Activated naive CD4-positive, alpha-beta T cell treated with anti-CD3 and anti-CD28 coated beads, Interleukin-2, amount 50 U/mL, for 72 hours (primary cell): ENCODE measurements at regions not wholly inside any gene's neighbourhood (a gene's known extent, or its start where the extent isn't known, plus 50 kb on each side); places are given as distances from the start of the nearest gene placed in this dataset.
"Not testable (repeated sequence)": the region's sequence is repeated elsewhere in the genome, so short reads cannot be mapped to it uniquely, and the experiment has no call there.

Source experiments
- ATAC-seq, 2 donors: fragments of 150-1000 bp; cut with Tn5 transposase; 2 replicates each; pipeline ENCODE4 v1.10.0; 2021; ENCODE audit warnings: mild to moderate bottlenecking in 2 of 2, moderate library complexity in 2 of 2
- DNase-seq, 2 donors: peaks; one replicate each; pipeline ENCODE4 v3.0.0; 2021 to 2022; ENCODE audit warnings: low spot score in 2 of 2
- H3K27ac Mint-ChIP-seq, 2 donors: one replicate each; pipeline ENCODE4 v1.8.0; 2022; ENCODE audit warnings: mild to moderate bottlenecking in 2 of 2, mixed read lengths in 2 of 2
- H3K36me3 Mint-ChIP-seq, 2 donors: one replicate each; pipeline ENCODE4 v1.8.0; 2022; ENCODE audit warnings: mixed read lengths in 2 of 2
- H3K9me3 Mint-ChIP-seq, 2 donors: one replicate each; pipeline ENCODE4 v1.8.0; 2022; ENCODE audit warnings: mixed read lengths in 2 of 2

DNA sequence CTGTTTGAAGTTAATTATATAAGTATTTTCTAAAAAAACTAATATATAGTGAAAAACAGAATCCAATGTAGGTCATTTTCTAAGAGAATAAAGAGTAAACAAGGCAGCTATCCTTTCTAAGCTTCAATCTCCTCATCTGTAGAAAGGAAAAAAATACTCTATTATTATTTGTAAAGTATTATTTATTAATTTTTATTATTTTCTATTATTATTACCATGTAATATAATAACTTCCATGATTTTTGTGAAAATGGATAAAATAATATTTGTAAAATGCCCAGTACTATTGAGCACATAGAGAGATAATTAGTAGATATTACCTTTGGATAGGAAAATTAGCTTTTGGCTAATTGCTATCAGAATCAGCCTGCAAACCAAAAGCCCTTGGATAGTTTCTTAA lies 684.4 kb downstream of the MTRR start:
- H3K27ac Mint-ChIP-seq = no peak overlapping the region
- ATAC-seq = no peak
- H3K9me3 Mint-ChIP-seq = peaks cover 3 to 20% of the 10 kb centered on the region in 2 donors
- peaks cover 0 to 11% of the 10 kb centered on the region in 2 donors for H3K36me3 Mint-ChIP-seq
- DNase-seq = no peak

DNA sequence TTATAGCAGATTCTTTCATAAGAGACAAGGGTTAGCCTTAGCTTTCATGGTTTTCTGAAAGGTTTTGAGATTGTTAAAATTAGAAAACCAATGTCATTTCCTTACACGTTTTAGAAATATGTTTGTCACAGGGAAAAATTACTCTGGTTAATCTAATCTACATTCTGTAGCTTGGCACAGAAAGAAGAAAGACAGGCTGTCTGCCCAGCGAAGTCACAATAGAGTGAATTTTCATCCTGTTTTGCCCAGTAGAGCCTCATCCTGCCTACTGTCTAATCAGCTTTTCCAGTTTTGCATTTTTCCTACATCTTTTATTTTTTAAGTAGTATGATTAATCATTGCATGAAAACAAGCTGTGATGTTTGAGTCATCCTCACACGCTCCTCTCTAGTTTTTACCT lies 688.8 kb downstream of the MTRR start:
- no peak for DNase-seq
- H3K9me3 Mint-ChIP-seq = peaks cover 11 to 23% of the 10 kb centered on the region in 2 donors
- peaks cover 0 to 6% of the 10 kb centered on the region in 2 donors for H3K36me3 Mint-ChIP-seq
- ATAC-seq = no peak
- no peak overlapping the region for H3K27ac Mint-ChIP-seq

DNA sequence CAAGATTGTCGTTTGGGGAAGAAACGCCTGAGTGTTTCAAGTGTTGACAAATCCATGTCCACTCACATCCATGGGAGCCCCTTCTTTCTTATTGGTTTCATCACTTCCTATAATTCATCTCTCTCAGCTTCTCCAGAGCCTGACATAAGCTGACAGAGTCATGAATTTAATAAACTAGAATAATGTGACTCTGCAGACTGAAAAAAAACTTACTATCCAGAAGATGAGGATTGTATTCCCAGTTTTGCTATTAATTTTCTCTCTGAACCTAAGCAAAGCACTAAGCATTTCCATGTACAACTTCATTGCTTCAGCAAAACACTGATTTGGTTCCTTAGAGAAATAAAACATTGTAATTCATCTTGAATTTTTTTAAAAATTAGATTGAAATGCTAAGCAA lies 691.8 kb downstream of the MTRR start:
- Mint-ChIP-seq H3K9me3 (peaks cover 8 to 9% of the 10 kb centered on the region in 2 donors), H3K36me3 (no peaks in the 10 kb centered on the region), H3K27ac (no peak overlapping the region)
- no peak for DNase-seq
- ATAC-seq = no peak

DNA sequence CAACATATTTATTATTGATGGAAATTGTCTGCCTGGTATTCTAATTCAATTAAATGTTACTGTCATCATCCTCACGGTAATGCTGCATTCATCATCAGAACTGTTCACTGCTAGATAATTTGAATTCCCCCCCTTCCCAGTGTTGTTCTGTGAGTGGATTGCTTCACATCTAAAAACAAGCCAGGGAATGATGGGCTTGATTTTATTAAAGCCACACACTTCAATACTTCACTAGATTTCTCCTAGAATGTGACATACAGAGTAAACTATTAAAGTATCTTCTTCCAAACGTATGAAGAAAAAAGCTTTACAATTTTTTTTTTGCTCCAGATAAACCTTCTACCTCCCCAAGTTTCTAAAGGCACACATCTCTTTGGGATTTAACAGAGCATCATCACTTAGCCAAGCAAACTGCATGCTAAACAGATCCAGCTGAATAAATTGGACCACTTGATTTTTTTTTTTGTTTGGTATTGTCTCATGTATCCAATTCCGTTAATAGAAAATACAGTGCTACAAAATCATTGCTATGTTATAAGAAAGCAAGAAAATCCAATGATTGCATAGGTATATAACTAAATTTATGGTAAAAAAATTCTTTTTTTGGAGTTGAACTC lies 692.4 kb downstream of the MTRR start:
- ATAC-seq (no peak), DNase-seq (no peak)
- peaks cover 8% of the 10 kb centered on the region in 2 donors for H3K9me3 Mint-ChIP-seq
- no peak overlapping the region for H3K27ac Mint-ChIP-seq
- no peaks in the 10 kb centered on the region for H3K36me3 Mint-ChIP-seq

DNA sequence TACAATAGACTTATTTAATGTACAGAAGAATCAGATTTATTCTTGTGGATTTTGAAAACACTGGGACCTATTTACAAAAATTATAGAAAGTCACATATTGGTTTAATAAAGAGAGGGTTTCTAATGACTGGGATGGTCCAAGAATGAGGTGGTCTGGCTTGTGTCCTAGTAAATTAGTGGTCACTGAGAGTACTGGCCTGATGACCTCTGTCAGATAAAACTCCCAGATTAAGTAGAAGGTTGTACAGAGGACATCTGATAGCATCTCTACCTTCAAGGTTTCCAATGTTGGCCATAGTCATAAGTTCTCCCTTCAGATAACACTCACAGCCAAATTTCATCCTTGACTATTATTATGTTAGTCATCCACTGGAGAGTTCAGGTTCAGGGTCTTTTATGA lies 692.9 kb downstream of the MTRR start:
- no peak overlapping the region for H3K27ac Mint-ChIP-seq
- no peak for ATAC-seq

DNA sequence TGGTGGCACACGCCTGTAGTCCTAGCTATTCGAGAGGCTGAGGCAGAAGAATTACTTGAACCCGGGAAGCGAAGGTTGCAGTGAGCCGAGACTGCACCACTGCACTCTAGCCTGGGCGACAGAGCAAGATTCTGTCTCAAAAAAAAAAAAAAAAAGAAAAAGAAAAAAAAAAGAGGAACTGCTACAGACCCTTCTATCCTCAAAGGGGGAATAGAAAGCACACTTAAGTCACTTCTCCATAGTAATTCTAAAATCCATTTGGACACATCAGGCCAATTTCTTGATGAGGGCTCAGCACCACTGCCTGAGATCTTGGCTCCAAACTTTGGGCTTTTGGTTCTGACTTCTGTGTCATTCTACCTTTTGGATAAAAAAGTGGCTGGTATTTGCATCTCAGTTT lies 694.6 kb downstream of the MTRR start:
- not testable (repeated sequence) for H3K27ac Mint-ChIP-seq, H3K36me3 Mint-ChIP-seq, H3K9me3 Mint-ChIP-seq, DNase-seq, ATAC-seq

More for the DNA sequence above, 692.9 kb downstream of the MTRR start:
- no peak for DNase-seq
- Mint-ChIP-seq H3K9me3 (peaks cover 8% of the 10 kb centered on the region in 2 donors), H3K36me3 (no peaks in the 10 kb centered on the region)

DNA sequence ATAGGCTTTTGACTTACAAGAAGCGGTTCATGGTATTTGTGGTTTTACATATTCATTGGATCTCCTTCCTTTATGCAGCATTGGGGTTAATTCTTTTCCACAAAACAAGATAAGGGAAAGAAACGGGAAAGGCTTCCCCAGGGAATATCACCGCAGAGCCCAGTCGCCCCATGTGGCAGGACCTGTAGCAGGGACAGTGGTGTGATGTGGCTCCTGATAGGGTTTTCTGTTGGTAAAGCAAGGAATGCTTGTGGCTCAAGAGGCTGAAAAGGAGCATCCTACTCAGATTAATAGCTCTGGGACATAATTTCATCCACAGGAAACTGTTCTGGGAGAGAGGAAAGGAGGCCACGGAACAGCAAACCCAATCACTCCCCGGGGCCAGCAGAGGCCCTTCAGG lies 699.9 kb downstream of the MTRR start:
- ATAC-seq (no peak), DNase-seq (no peak)
- no peaks in the 10 kb centered on the region for H3K36me3 Mint-ChIP-seq
- H3K9me3 Mint-ChIP-seq = no peaks in the 10 kb centered on the region
- no peak overlapping the region for H3K27ac Mint-ChIP-seq

DNA sequence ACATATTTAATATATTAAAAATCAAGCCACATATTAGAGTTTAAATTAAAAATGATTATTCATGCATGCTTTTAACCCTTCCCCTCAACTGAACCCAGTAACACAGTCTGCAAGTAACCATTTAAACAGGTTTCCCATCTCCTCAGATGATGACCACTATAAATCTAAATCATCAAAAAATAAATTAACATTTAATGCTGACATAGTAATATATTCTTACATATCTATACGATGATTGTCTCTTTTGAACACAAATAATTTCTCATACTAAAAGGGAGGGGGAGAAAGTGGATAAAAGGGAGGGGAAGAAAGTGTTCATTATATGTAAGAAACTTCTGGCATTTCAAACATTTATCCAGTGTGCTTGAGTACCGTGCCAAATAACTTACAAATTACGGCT lies 701.6 kb downstream of the MTRR start:
- DNase-seq = no peak
- ATAC-seq = no peak
- Mint-ChIP-seq H3K36me3 (no peaks in the 10 kb centered on the region), H3K9me3 (peaks cover under 1 to 4% of the 10 kb centered on the region in 2 donors), H3K27ac (no peak overlapping the region)

DNA sequence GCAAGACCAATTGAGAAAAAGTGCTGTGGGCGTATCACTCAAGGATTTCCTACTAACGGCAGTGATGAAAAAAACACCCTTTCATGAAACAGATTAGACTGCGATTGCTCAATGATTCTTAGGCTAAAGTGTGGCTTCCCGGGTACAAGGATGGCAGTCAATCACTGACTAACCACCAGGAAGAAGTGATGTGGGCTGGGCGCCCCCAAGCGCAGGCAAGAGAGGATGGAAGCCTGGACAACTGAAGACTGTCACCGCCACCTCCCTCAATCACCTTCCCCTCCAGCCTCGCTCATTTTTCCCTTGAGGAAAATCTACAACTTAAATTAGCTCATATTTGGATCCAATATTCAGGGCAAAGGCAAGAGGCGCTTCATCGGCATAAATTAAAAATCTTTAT lies 707.2 kb downstream of the MTRR start:
- no peak for ATAC-seq
- Mint-ChIP-seq H3K27ac (no peak overlapping the region), H3K9me3 (peaks cover 13 to 23% of the 10 kb centered on the region in 2 donors), H3K36me3 (no peaks in the 10 kb centered on the region)
- DNase-seq = no peak

DNA sequence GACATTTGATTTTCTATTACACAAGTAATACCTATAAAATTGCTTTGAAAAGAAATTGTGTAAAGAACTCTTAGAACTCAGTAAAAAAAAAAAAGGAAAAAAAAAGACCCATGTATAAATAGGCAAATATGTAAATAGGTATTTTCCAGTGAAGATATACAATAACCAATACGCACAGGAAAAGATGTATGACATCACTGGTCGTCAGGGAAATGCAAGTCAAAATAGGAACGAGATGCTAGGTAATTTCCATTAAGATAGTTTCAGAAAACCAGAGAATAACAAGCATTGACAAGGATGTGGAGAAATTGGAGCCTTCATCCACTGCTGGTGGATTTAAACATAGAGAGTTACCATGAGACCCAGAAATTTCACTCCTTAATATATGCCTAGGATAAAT lies 708.8 kb downstream of the MTRR start:
- H3K36me3 Mint-ChIP-seq = no peaks in the 10 kb centered on the region
- DNase-seq = no peak
- no peak overlapping the region for H3K27ac Mint-ChIP-seq
- no peak for ATAC-seq
- H3K9me3 Mint-ChIP-seq = peaks cover 19 to 34% of the 10 kb centered on the region in 2 donors

DNA sequence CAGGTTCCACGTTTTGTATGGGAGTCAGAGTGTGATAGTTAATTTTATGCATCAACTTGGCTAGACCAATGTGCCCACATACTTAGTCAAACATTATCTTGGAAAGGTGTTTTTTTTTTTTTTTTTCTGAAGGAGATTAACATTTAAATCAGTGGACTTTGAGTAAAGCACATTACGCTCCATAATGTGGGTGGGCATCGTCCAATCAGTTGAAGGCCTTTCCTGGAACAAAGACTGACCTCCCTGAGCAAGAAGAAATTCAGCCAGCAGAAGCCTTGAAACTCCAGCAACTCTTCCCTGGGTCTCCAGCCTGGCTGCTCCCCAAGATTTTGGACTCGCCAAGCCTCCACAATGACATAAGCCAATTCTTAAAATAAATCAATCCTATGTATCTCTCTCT lies 711.4 kb downstream of the MTRR start:
- DNase-seq (no peak), ATAC-seq (no peak)
- Mint-ChIP-seq H3K36me3 (no peaks in the 10 kb centered on the region), H3K27ac (no peak overlapping the region), H3K9me3 (peaks cover 19 to 30% of the 10 kb centered on the region in 2 donors)

DNA sequence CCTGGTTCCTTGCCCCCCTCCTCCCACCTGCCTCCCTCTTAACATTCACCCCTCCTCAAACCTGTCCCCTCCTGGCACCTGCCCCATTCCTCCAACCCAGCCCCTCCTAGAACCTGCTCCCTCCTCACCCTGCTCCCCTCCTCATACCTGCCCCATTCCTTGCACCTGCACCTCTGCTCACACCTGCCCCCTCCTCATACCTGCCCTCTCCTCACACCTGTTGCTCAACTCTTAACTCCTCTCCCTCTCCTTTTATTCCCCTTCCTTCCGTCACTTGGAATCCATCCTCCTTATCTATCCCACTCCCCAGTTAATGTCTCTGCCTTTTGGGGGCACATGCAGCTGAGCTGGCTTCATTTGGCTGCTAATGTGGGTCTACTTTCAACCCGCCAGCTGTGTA lies 712.1 kb downstream of the MTRR start:
- DNase-seq (no peak), ATAC-seq (no peak)
- peaks cover 14 to 24% of the 10 kb centered on the region in 2 donors for H3K9me3 Mint-ChIP-seq
- no peaks in the 10 kb centered on the region for H3K36me3 Mint-ChIP-seq
- H3K27ac Mint-ChIP-seq = no peak overlapping the region

DNA sequence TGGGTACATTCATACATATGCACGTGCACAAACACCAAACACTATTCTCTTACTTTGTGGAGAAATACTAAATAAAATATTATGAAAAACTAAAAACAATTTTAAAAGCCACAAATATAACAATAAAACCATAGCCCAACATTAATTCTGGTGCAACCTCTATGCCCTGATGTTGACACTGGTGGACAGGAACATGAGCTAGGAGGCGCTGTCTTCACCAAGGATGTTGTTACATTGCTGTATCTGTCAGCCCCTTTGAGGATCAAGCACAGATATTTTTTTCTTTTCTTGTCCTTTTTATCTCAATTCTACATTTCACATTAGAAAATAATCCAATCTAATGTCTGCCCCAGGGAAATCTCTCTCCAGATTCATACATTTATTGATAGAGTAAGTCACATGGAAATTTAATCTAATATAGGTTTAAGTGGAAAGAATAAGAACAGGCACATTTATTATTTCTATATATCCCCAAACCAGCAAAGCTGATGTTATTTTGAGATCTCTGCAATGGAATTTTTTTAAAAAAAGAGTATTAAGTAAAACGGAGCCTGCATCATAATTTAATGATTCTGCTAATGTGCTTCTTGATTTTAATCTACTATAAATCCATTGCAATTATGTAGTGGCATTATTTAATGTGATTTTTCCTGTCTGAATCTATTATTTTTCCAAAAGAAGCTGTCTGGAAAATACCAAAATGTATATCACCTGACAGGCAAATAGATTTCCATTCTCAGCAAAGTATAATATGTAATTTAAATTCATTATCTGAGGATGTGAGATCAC lies 716.5 kb downstream of the MTRR start:
- DNase-seq = no peak
- Mint-ChIP-seq H3K27ac (no peak overlapping the region), H3K9me3 (peaks cover 19% of the 10 kb centered on the region in 2 donors), H3K36me3 (no peaks in the 10 kb centered on the region)
- no peak for ATAC-seq

DNA sequence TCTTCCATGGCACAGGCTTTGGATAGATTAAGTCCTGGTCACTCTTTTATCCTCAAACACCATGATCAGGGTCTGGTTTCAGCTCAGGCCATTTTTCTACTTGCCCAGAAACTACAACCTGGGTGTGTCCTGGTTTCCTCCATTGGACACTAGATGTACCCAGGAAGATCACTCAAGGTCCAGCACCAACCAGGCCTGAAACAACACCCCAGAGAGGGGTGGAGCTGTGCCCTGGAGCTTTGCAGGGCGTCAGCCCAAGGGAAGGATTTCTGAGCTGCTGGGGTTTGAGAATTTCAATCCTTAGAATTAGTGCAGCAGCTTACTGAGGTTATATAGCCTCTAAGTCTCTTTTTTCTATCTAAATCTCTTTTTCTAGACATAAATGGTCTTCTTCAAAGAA lies 722.0 kb downstream of the MTRR start:
- Mint-ChIP-seq H3K27ac (no peak overlapping the region), H3K36me3 (no peaks in the 10 kb centered on the region), H3K9me3 (peaks cover 4 to 10% of the 10 kb centered on the region in 2 donors)
- DNase-seq (no peak), ATAC-seq (no peak)

DNA sequence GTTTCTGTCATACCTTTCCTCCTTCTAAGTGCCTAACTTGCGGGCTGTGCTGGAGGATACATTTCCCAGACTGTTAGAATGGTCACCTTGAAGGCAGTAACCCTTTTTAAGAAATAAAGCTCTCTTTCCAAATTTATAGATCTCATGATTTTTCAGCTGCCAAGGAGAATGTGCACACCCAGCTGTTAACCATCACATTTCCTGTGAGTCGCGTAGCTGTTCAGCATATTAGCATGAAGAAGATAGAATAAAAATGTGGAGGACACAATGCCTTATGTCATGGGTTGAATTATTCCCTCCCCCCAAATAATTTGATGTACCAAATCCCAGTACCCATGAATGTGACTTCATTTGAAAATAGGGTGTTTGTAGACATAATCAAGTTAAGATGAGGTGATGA lies 729.4 kb downstream of the MTRR start:
- H3K27ac Mint-ChIP-seq = no peak overlapping the region
- ATAC-seq (no peak), DNase-seq (no peak)
- H3K9me3 Mint-ChIP-seq = no peaks in the 10 kb centered on the region
- no peaks in the 10 kb centered on the region for H3K36me3 Mint-ChIP-seq

DNA sequence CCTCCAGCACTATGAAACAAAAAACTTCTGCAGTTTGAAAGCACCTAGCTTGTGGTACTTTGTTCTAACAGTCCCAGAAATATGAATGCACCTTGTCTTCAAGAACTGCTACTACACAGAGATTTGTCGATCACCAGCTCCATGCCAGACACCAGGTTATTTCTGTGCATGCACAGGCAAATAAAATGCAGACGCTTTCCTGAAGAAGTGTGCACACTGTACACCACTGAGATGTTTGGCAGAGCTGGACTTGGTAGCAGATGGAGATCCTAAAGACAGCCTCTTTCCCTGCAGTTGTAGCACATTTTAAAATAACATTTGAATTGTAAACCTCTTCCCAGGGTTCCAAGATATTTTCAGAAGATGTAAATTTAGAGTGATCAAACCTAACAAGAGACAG lies 730.0 kb downstream of the MTRR start:
- no peaks in the 10 kb centered on the region for H3K36me3 Mint-ChIP-seq
- DNase-seq (no peak), ATAC-seq (no peak)
- no peak overlapping the region for H3K27ac Mint-ChIP-seq
- no peaks in the 10 kb centered on the region for H3K9me3 Mint-ChIP-seq

DNA sequence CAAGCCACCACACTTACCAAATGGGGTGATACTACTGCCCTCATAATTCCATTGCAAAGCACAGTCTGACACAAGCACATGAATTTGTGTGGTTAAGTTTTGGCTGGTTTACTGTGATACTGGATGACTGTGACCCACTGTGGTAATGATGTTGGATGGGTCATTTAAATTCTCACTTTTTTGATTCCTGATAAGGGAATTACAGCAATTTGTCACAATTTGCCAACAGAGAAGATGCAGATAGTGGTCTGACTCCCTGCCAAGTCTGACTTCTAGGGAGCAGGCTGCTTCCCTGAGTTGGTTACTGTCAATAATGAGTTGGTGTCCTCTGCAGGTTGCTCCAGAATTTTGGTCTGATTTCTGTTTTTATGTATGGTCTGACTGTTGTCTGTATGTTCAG lies 731.9 kb downstream of the MTRR start:
- H3K9me3 Mint-ChIP-seq = peaks cover 0 to 3% of the 10 kb centered on the region in 2 donors

DNA sequence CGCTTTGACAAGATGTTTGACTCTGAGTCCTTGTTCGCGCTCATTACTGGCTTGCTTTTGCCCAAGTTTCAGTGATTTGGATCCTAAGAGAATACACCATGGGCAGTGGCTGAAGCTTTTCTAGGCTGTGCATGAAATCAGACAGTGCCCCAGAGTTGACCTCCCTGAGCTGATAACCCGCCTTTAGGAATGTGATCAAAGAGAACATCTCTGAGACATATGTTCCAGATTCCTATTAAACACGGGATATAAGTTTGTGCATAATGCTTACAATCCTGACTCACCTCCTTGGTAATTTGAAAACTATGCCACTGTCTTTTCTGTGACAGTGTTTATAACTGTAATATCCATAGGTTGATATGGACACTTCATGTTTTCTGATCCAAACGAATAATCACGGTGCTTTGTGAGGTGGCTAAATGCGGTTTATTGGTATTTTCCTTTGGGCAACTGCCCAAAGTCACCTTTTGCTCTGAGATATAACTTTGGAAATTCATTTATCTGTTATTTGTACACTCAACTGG lies 732.9 kb downstream of the MTRR start:
- Mint-ChIP-seq H3K9me3 (peaks cover 0 to 3% of the 10 kb centered on the region in 2 donors), H3K27ac (no peak overlapping the region), H3K36me3 (no peaks in the 10 kb centered on the region)
- no peak for DNase-seq
- ATAC-seq = no peak

More for the DNA sequence above, 731.9 kb downstream of the MTRR start:
- DNase-seq (no peak), ATAC-seq (no peak)
- no peak overlapping the region for H3K27ac Mint-ChIP-seq
- no peaks in the 10 kb centered on the region for H3K36me3 Mint-ChIP-seq
